ENCODE measurements at regions not wholly inside any gene's neighbourhood (a gene's known extent, or its start where the extent isn't known, plus 50 kb on each side); places are given as distances from the start of the nearest gene placed in this dataset.

- no peak for TF ChIP-seq CTCF (IDR thresholded peaks at IDR 0.05)
- TF ChIP-seq EP300 (IDR thresholded peaks at IDR 0.05) = no peak
- TF ChIP-seq POLR2A (IDR thresholded peaks at IDR 0.05) = no peak
Observed at GRCh38 chr6:154931711-154932424, 63.2 kb upstream of the TIAM2 start.

Data from ovary (tissue), 3 donors.